Inferior parietal cortex (tissue), 1 donor: ENCODE measurements at regions not wholly inside any gene's neighbourhood (a gene's known extent, or its start where the extent isn't known, plus 50 kb on each side); places are given as distances from the start of the nearest gene placed in this dataset.
"Not testable (repeated sequence)": the region's sequence is repeated elsewhere in the genome, so short reads cannot be mapped to it uniquely, and the experiment has no call there.

Source experiments
- DNase-seq: peaks from one replicate; pipeline ENCODE4 v3.0.0-alpha.2; 2016; ENCODE audit errors: extremely low spot score

GRCh38 chr17:30639391-30639790, 162.2 kb downstream of the GOSR1 start:
- not testable (repeated sequence) for DNase-seq

- not testable (repeated sequence) for DNase-seq
These were observed 161.8 kb downstream of the GOSR1 start for GRCh38 chr17:30638968-30639367.

GRCh38 chr17:30631651-30632050, 154.4 kb downstream of the GOSR1 start:
- not testable (repeated sequence) for DNase-seq

- not testable (repeated sequence) for DNase-seq
These were observed 148.2 kb downstream of the GOSR1 start for GRCh38 chr17:30625380-30625779.

GRCh38 chr17:30624180-30624579, 147.0 kb downstream of the GOSR1 start:
- DNase-seq = not testable (repeated sequence)

GRCh38 chr17:30609682-30610081, 132.5 kb downstream of the GOSR1 start:
- DNase-seq = not testable (repeated sequence)

GRCh38 chr17:30605523-30605922, 128.3 kb downstream of the GOSR1 start:
- no peak for DNase-seq

- DNase-seq = no peak
These were observed 127.8 kb downstream of the GOSR1 start for GRCh38 chr17:30605027-30605426.

GRCh38 chr17:30602396-30602795, 125.2 kb downstream of the GOSR1 start:
- DNase-seq = not testable (repeated sequence)

- not testable (repeated sequence) for DNase-seq
These were observed 124.8 kb downstream of the GOSR1 start for GRCh38 chr17:30601984-30602383.

- peak; percentile 15 for DNase-seq
These were observed 123.8 kb downstream of the GOSR1 start for GRCh38 chr17:30600830-30601494.

- DNase-seq = peak; percentile 50
These were observed 123.0 kb downstream of the GOSR1 start for GRCh38 chr17:30600060-30600829.

- no peak for DNase-seq
These were observed 122.3 kb downstream of the GOSR1 start for GRCh38 chr17:30599428-30600059.

- no peak for DNase-seq
These were observed 120.6 kb downstream of the GOSR1 start for GRCh38 chr17:30597776-30598288.

GRCh38 chr17:30596948-30597775, 120.0 kb downstream of the GOSR1 start:
- not testable (repeated sequence) for DNase-seq

GRCh38 chr17:30594953-30595371, 117.8 kb downstream of the GOSR1 start:
- not testable (repeated sequence) for DNase-seq

- DNase-seq = no peak
These were observed 117.2 kb downstream of the GOSR1 start for GRCh38 chr17:30594223-30594952.

- DNase-seq = no peak
These were observed 113.0 kb downstream of the GOSR1 start for GRCh38 chr17:30590081-30590733.

GRCh38 chr17:30589431-30589830, 112.2 kb downstream of the GOSR1 start:
- DNase-seq = no peak

- no peak for DNase-seq
These were observed 111.6 kb downstream of the GOSR1 start for GRCh38 chr17:30588798-30589247.
